Skin epidermis (tissue), 12 donors: ENCODE measurements at regions not wholly inside any gene's neighbourhood (a gene's known extent, or its start where the extent isn't known, plus 50 kb on each side); places are given as distances from the start of the nearest gene placed in this dataset.

Experiments
- H3K27ac ChIP-seq, 21 experiments: fragments of 200-600 bp; sonication (generic) in 11 of 21; one replicate each; pipeline ENCODE4 v1.5.0; 2020; ENCODE audit warnings: mild to moderate bottlenecking in 3 of 21, inconsistent platforms in 2 of 21, moderate library complexity in 2 of 21
- H3K4me3 ChIP-seq, 7 experiments: fragments of 200-600 bp; sonication (generic) in 2 of 7; one replicate each; pipeline ENCODE4 v1.5.0; 2020; ENCODE audit warnings: inconsistent platforms in 2 of 7, mild to moderate bottlenecking in 2 of 7, moderate library complexity in 1 of 7

DNA sequence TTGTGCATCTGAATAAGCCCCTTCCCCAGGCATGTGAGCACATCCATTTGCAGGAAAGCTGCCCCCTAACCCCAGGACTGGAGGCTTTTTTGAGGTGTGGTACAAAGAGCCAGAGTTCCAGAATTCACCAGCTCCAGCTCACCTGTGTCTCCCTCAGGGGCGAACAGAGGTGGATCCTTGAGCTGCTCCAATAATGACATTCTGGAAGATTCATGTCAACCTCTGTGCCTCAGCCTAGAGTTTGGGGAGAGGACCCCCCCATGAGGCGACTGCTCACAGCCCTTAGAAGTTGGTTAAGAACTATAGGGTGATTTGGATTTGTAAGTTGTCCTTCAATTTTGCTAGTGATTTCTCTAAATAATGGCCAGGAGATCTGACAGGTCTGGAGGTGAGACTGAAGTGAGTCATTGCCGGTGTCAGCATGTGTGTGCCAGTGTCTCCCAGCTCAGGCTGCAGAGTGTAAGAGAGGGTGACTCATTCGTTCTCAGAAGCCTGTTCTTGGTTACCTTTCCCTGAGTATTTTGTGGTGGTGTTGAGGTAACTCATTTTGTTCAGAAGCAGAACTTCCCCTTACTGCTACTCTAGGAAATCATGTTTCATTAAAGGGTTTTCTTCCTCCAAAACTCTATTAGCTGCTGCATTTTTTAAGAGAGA is 136.9 kb upstream of the TOPAZ1 start:
- Histone ChIP-seq H3K27ac (no peak overlapping the region), H3K4me3 (no peak overlapping the region)

DNA sequence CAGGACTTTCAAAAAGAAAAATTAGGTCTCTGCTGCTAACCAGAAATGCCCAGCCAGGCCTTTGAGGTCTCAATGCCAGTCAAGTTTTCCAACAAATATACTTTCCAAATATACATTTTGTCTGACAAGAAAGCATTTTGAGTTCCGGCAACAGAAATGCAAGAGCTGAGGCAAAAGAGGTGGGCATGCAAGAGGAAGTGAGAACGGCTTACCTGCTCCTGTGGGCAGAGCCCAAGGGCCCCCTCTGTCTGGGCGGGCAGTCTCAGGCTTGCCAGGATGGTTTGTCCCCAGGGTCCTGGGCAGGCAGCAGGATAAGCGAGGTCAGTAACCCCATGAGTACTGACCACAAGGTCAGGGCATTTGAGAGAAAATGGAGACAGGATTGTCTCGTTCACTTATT is 136.1 kb upstream of the TOPAZ1 start:
- Histone ChIP-seq H3K27ac (no peak overlapping the region), H3K4me3 (no peak overlapping the region)

DNA sequence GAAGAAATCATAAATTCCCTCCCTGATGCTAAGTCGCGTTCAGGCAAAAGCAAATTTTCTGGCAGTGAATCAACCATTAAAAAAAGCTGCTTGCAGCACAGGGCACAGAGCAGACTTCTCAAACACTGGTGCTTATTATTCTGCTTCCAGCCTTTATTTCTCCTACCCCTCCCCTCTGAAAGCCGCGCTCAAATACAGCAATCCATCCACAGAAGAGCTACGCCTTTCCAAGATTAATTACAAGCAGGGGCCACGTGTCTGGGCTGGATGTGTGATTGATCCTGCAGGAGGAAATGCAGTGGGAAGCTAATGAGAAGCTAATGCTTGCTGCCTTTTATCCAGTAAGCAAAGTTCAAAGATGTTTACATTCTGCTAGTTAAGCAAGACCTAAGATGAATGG is 134.9 kb upstream of the TOPAZ1 start:
- Histone ChIP-seq H3K4me3 (no peak overlapping the region), H3K27ac (no peak overlapping the region)

DNA sequence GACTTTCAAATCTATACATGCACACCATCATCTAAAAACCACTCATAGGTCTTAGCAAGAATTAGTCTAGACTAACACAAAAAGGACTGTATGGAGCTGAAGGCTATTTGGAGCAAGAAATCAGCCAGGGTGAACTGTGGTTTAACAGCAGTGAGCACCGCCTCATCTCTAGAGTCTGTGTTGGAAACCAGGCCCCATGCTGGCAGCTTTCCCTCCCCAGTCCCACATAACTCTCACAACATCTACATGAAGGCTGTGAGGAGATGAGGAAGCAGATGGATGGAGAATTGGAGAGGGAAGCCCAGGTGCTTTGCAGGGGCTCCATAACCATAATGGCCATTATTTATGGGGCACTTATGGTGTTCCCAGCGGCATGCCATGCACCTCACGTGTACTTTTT is 133.2 kb upstream of the TOPAZ1 start:
- no peak overlapping the region for H3K27ac ChIP-seq

DNA sequence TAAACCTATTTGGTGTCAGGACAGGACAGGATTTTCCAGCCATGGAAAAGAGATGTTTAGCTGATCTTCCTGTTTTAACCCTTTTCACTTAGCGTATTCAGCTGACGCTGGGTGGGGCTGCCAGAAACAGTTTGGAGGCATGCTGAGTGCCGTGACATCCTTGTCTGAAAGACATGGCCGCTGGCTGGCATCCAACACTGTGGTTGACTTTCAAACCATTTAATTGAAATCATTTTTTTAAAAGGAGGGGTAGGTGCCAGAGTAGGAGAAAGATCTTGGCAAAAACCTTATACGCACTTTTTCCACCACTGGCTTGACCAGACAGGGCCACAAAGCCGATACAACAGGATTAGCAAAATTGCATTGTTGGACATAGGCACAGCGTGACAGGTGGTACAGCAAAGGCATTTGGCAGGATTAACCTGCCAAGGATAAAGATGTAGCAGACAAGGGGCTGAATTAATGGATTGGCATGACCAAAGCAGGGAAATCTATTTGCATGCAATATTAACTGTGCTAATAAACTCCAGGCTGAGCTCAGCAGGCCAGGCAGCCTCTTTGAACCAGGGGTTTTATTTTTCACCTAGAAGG is 131.8 kb upstream of the TOPAZ1 start:
- no peak overlapping the region for H3K27ac ChIP-seq
- H3K4me3 ChIP-seq: no peak overlapping the region

More for the DNA sequence above, 133.2 kb upstream of the TOPAZ1 start:
- no peak overlapping the region for H3K4me3 ChIP-seq

DNA sequence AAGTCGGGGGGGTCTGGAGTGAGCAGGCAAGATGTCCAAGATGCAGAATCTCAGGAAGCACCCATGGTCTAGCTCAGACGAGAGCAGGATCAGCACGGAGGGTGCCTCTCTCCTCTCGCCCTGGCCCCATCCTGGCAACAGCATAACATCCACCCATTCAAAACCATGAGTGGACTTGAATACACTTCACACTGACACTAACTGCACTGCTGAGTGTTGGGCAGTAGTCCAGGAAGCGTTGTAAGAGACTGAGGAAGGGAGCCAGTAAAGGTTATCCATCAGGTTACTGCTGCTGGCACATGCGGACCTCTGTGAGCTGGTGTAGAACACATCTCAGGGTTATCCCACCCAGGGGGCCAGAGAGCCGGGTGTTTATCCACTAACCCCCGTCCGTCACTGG is 131.0 kb upstream of the TOPAZ1 start:
- H3K4me3 ChIP-seq: no peak overlapping the region
- no peak overlapping the region for H3K27ac ChIP-seq

DNA sequence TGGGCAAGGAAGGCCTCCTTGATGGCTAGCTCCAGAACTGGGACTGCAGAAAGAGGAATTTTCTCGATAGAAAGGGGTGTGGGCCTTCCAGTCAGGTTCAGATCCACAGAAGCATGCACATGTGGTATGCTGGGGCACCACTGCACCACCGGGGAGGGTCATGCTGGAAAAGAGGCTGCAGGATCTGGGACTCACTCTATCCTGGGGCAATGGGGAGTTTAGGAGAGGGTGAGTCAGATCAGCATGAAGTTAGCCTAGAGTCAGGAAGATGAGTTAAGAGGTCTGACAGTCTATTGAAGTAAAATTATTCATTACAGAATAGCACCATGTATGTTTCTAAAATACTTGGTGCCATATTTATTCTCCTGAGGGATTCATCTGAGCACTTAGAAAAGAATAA is 130.2 kb upstream of the TOPAZ1 start:
- Histone ChIP-seq H3K4me3 (no peak overlapping the region), H3K27ac (no peak overlapping the region)

DNA sequence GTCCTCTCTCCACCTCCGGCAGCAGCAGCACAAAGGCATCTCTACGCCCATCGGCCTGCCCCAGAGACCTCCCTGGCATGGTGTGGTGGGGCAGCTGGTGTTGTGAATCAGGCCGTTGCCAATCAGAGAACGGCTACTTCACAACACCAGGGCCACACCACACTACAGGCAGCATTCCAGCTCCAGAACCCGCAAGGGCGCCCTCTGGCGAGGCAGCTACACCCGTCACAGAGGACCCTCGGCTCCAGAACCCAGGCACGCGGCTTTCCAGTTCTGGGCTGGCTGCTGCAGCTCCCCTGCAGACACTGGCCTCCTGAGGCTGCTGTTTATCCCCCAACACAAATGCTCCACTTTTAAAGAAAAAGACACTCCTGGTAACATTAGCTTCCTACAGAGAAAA is 127.5 kb upstream of the TOPAZ1 start:
- Histone ChIP-seq H3K27ac (no peak overlapping the region), H3K4me3 (no peak overlapping the region)

DNA sequence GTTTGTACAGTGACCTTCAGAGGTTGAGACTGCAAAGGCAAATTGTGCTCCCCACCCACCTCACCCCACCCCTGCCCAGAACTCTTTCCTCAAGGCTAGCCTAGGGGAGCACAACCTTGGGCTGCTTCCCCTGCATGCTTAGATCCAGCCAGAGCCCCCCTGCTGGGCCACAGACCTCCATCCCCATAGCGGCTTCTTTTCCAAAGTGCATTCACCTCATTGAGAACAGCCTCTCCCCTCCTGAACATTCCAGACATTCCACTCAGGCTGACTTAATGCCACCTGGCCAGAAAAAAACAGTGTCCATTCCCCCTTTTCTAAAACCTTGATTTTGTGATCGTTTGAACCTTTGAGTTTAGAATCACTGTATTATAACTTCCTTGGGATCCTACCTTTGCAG is 124.4 kb upstream of the TOPAZ1 start:
- H3K4me3 ChIP-seq: no peak overlapping the region

DNA sequence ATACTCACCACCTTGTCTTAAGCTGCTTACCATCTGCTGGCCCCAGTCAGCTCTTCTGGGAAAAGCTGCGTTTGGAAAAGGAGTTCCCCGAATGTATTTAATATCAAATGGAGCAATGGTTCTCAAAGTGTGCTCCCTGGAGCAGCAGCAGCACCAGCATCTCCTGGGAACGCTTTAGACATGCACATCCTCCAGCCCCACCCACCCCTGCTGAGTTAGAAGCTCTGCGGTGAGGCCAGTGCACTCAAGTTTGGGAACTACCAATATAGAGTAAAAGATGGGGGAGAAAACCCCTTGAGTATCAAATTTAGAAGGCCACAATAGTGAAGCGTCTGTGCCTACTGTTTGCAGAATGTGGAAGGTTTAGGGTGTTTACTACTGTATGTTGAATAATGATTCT is 124.0 kb upstream of the TOPAZ1 start:
- Histone ChIP-seq H3K27ac (no peak overlapping the region), H3K4me3 (no peak overlapping the region)

More for the DNA sequence above, 124.4 kb upstream of the TOPAZ1 start:
- H3K27ac ChIP-seq: no peak overlapping the region

DNA sequence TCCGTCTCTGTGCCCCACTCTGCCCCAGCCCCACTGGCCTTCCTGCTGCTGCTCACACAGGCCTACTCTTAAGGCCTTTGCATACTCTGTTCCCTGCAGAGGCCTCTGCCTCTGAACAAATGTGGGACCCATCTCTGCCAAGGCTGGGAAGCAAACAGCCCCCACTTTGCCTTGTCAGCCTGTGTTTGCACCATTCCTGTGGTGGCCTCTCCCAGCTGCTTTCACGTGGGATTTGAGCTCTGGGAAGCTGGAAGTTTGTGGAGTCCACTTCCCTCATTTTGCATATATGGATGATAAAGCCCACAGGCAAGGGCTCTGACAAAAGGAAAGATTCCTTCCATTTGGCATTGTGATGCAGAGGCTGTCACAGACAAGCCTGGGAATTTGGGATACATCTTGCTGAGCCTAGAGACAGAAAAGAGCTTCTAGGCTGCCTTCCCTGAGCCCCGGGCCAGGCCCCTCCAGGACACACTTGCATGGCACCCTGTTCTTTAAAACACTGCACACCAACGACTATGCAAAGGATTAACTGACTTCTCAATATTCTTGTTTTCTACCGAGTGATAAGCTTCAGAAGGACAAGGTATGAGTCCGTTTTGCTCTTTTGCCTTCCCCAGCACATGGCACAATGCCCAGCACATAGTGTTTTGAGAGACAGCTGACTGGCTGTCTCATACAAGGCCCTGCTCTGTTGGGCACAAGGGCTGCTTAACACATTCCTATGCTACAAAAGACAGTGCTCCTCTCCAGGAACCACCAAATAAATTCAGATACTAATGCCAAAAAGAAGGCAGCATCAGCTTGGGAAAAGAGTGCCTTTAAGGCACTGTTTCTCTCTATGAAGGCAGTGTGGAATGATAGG is 120.7 kb upstream of the TOPAZ1 start:
- H3K4me3 ChIP-seq: no peak overlapping the region
- H3K27ac ChIP-seq: no peak overlapping the region

DNA sequence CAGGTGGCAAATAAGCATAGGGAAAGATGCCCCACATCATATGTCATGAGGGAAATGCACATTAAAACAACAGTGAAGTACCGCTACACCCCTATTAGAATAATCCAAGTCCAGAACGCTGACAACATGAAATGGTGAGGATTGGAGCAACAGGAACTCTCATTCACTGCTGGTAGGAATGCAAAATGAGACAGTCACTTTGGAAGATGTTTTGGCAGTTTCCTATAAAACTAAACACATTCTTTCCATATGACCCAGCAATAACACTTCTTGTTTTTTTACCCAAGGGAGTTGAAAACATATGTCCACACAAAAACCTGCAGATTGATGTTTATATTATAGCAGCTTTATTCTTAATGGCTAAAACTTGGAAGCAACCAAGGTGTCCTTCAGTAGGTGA is 116.4 kb upstream of the TOPAZ1 start:
- Histone ChIP-seq H3K27ac (no peak overlapping the region), H3K4me3 (no peak overlapping the region)

DNA sequence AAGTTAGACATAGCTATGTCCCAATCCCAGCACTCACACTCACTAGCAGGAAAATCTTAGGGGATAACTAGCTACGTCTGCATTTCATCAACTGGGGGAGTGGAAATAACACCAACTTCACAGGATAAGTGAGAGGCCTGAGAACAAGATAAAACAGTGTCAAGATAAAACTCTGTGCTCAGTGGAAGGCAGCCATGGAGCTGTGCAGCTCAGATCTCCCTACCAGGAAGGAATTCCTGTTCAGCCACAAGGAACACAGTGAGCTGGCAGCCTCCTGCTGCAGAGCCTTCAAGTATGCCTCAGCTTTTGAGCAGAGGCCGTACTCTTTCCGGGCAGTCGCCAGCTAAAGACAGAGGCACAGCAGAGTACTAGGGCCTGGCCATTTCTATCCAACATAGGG is 115.8 kb upstream of the TOPAZ1 start:
- no peak overlapping the region for H3K4me3 ChIP-seq
- no peak overlapping the region for H3K27ac ChIP-seq

DNA sequence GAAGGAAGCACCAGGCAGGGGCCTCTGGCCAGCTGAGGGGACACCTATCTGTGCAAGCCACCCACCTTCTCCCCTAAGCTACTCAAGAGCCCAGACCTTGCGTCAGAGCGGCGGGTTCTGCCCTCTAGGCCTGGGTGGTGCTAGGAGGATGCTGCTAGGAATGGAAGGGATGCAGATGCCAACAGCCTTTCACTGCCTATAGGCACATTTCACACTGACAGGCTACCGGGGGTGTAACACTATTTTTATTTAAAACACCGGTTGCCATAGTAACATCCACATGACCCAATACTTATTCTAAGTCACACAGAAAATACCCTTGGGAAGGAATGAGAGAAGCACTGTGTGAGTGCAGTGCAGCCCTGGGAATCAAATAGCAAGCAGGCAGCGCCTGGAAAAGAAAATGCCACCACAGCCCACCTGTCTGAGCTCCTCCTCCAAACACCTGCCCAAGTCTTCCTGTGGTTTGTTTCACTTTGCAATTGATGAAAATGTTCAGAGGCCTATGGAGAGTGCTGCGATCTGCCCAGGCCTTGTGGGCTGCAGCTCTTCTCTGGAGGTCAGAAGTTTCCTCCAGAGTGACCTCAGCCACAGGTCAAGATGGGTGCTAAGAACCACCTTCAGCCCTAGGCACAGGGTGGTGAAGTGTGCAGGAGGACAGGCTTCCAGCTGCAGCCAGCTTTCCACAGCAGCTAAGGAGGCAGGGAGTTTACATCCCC is 113.5 kb upstream of the TOPAZ1 start:
- Histone ChIP-seq H3K4me3 (no peak overlapping the region), H3K27ac (peak overlapping the region in 1 of 21 experiments; percentile 30)

DNA sequence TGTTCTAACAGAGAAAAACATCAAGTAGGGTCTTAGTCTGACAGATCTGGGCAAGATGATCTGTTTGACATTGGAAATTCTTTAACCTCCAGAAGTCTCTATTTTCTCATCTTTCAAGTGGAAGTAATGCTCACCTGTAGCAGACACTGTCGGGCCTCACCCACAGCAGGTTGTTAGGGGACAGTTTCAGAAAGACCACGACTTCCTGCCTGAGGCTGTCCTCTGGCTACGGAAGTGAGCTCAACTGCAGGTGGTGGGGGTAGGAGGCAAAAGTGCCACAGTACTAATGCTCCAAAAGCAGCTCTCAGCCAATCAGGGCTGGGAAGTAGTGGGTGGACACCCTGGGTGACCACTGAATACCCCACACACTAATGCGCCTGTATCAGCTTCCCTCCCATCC is 111.4 kb upstream of the TOPAZ1 start:
- no peak overlapping the region for H3K4me3 ChIP-seq
- H3K27ac ChIP-seq: no peak overlapping the region

DNA sequence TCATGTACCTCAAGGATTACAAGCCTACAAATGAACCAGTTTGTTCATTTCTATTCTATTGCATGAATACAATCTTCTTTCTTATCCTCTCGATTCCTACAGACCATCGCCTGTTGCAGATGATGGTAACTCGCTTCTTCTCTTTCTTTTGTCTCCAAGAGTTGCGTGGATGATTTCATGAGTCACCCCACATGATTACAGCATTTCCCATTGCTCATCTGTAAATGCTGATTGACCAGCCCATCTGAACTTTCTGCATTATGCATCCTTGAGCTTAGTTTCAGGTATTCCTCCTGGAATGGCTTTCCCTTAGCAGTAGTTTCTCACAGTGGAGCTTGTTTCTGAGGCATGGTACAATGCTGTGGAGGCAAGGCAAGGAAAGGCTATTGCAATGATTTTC is 109.6 kb upstream of the TOPAZ1 start:
- Histone ChIP-seq H3K4me3 (no peak overlapping the region), H3K27ac (no peak overlapping the region)

DNA sequence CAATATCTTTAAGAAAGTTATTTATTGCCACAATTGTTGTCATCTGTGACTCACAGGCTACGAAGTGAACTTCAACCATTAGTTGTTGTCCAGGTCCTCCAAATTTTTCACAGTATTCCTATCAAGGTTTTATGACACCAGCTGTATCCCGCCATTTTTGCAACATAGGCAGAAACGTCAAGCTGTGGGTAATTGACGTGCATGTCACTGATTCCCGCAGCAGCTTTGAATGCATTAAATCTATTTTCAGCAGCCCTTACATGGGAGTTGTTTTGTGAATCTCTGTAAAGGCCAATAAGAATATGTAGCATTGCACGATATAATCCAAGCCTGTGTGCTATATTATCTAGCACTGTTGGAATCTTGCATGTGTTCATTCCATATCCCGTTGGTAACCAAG is 109.1 kb upstream of the TOPAZ1 start:
- Histone ChIP-seq H3K4me3 (no peak overlapping the region), H3K27ac (no peak overlapping the region)

DNA sequence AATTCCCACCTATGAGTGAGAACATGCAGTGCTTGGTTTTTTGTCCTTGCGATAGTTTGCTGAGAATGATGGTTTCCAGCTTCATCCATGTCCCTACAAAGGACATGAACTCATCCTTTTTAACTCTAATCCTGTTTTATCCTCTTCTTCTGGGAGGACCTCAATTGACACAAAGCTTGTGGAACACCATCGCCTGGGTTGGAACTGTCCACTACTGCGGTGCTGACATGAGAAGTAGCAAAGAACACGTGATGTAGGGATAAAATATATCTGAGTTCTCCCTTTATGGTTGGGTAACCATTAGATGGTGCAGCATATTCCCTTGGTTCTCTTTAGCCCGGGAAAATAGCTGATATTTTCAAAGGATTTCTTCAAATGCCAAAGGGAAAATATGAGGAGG is 105.3 kb upstream of the TOPAZ1 start:
- H3K4me3 ChIP-seq: no peak overlapping the region
- H3K27ac ChIP-seq: no peak overlapping the region

DNA sequence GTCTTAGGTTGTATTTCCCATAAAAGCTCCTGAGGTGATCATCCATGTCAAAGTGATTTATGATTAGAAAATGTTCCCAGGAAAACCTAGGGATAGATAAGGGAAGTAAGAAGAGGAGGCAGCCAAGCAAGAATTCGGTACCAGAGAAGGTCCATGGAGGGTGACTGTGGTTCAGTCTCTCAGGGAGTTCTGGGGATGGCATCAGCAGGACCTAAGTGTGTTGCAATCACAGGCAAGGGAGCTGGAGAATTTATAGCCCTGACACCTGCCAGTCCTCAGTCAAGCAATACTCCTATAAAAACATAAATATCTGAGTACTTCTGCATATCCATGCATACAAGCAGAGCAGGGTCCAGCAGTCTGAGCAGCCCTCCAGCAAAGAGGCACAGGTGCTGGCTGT is 95.6 kb upstream of the TOPAZ1 start:
- Histone ChIP-seq H3K4me3 (no peak overlapping the region), H3K27ac (no peak overlapping the region)

DNA sequence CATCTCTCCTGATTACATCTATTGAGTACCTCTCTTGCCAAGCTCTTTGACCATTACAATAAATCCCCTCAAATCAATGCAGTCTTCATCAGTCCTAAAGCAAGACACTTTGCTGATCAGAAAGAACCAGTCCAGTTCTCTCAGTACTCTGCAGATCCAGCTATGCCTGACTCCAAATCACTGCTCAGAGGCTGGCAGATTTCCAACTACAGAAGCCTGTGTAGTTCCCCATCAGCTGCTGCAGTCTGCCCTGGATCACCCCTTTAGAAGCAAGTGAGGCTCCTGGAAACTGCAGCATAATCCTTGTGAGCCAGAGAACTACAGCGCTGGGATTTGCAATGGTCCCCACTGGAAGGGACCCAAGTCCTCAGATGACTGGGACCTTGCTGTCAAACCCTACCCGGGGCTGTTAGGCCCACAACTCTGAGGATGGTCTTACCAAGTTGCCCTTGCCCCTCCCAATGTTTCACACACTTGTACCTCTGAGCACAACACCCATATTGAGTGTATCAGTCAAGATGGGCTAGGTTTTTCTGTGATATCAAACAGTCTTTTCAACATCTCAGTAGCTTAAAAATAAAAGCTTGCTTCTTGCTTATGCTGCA is 81.9 kb upstream of the TOPAZ1 start:
- Histone ChIP-seq H3K4me3 (no peak overlapping the region), H3K27ac (no peak overlapping the region)
